ENCODE measurements at regions not wholly inside any gene's neighbourhood (a gene's known extent, or its start where the extent isn't known, plus 50 kb on each side); places are given as distances from the start of the nearest gene placed in this dataset.

GRCh38 chr17:51454456-51454978, 194.2 kb downstream of the UTP18 start:
- no peaks in the 10 kb centered on the region for H3K4me1 ChIP-seq (ENCODE audit: low read depth)
- intact Hi-C loops (cut with DNase I, micrococcal nuclease) = no loop called here
- ATAC-seq = no peak

GRCh38 chr17:51455211-51455610, 194.9 kb downstream of the UTP18 start:
- no peaks in the 10 kb centered on the region for H3K9me3 ChIP-seq
- H3K4me1 ChIP-seq (ENCODE audit: low read depth) = no peaks in the 10 kb centered on the region
- no peaks in the 10 kb centered on the region for H3K36me3 ChIP-seq (ENCODE audit: low read depth)
- no peak overlapping the region for H3K4me3 ChIP-seq
- ATAC-seq = no peak
- no peak for DNase-seq
- intact Hi-C loops (cut with DNase I, micrococcal nuclease) = no loop called here
- TF ChIP-seq CTCF (IDR thresholded peaks at IDR 0.05) = no peak

More at GRCh38 chr17:51454456-51454978, 194.2 kb downstream of the UTP18 start:
- no peaks in the 10 kb centered on the region for H3K9me3 ChIP-seq
- no peaks in the 10 kb centered on the region for H3K36me3 ChIP-seq (ENCODE audit: low read depth)
- DNase-seq = no peak
- no peak overlapping the region for H3K4me3 ChIP-seq
- TF ChIP-seq CTCF (IDR thresholded peaks at IDR 0.05) = no peak

DNA sequence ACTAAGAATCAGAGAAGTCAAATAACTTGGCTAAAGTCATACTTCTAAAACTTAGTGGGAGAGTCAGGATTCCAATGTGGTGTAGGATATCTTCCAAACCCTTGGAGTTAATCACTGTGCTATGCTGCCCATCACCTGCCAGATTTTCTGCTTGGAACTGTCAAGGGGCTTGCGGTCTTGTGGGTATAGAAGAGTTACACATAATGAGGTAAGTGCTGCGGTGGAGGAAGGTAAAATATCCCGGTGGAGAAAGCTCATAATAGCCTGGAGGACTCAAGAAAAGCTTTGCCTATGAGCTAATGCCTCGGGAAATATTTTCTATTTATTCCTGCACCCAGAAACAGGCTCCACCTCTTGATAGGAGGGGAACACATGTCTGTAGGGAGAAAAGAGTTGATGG, 195.6 kb downstream of the UTP18 start:
- intact Hi-C loops (cut with DNase I, micrococcal nuclease) = no loop called here
- Histone ChIP-seq H3K4me1 (ENCODE audit: low read depth) (no peaks in the 10 kb centered on the region), H3K36me3 (ENCODE audit: low read depth) (no peaks in the 10 kb centered on the region), H3K4me3 (no peak overlapping the region), H3K9me3 (no peaks in the 10 kb centered on the region)
- TF ChIP-seq CTCF (IDR thresholded peaks at IDR 0.05) = no peak
- DNase-seq = no peak
- no peak for ATAC-seq

DNA sequence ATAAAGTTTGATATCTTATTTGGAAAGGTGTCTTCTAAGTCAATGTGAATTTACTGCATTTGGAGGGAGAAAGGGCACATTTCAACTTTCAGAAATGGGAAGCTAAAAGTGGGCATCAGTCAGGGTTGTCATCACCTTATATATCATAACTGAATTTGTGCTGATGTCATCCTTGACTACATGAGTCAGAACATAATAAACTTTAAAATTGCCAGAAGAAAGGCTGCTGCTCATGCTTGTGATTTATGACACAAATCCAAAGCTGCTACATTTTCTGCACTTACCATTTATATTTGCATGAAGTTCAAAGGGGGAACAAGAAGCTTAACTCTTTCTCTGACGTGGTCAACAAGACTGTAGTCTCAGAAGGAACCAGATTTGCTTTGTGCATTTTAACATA, 196.6 kb downstream of the UTP18 start:
- no peak for ATAC-seq
- intact Hi-C loops (cut with DNase I, micrococcal nuclease) = no loop called here
- H3K9me3 ChIP-seq = no peaks in the 10 kb centered on the region
- DNase-seq = no peak
- no peaks in the 10 kb centered on the region for H3K36me3 ChIP-seq (ENCODE audit: low read depth)
- TF ChIP-seq CTCF (IDR thresholded peaks at IDR 0.05) = no peak
- H3K4me3 ChIP-seq = no peak overlapping the region
- no peaks in the 10 kb centered on the region for H3K4me1 ChIP-seq (ENCODE audit: low read depth)

GRCh38 chr17:51461578-51462004, 201.2 kb downstream of the UTP18 start:
- Histone ChIP-seq H3K4me3 (no peak overlapping the region), H3K36me3 (ENCODE audit: low read depth) (no peaks in the 10 kb centered on the region), H3K4me1 (ENCODE audit: low read depth) (no peaks in the 10 kb centered on the region), H3K9me3 (no peaks in the 10 kb centered on the region)
- DNase-seq (peak in 2 of 3 donors; percentile 54 to 60), ATAC-seq (peak; percentile 76)
- peak; percentile 72 for TF ChIP-seq CTCF (IDR thresholded peaks at IDR 0.05)
- intact Hi-C loops (cut with DNase I, micrococcal nuclease) = loop anchor here in 1 of 2 donors (10.0 kb wide), 1 partner anchor 613 kb away; no protein-coding TSS in a partner anchor

- Histone ChIP-seq H3K4me1 (ENCODE audit: low read depth) (no peaks in the 10 kb centered on the region), H3K36me3 (ENCODE audit: low read depth) (no peaks in the 10 kb centered on the region), H3K4me3 (no peak overlapping the region), H3K9me3 (no peaks in the 10 kb centered on the region)
- no peak for ATAC-seq
- intact Hi-C loops (cut with DNase I, micrococcal nuclease) = loop anchor here in 1 of 2 donors (10.0 kb wide), 1 partner anchor 611 kb away; no protein-coding TSS in a partner anchor
- DNase-seq = no peak
- no peak for TF ChIP-seq CTCF (IDR thresholded peaks at IDR 0.05)
Observed at GRCh38 chr17:51463353-51463752, 203.0 kb downstream of the UTP18 start.
